Gastroesophageal sphincter (tissue), 3 donors: ENCODE measurements at regions not wholly inside any gene's neighbourhood (a gene's known extent, or its start where the extent isn't known, plus 50 kb on each side); places are given as distances from the start of the nearest gene placed in this dataset.

Experiments used
- EP300 ChIP-seq: sonication (generic); formaldehyde crosslinking; IDR thresholded peaks from one replicate; pipeline ENCODE4 v1.6.1; 2017; ENCODE audit warnings: antibody characterized with exemption, mild to moderate bottlenecking
- POLR2A ChIP-seq, 2 donors: fragments of 450-650 bp; IDR thresholded peaks; one replicate each; pipeline ENCODE4 v1.6.1; 2017; ENCODE audit warnings: antibody characterized with exemption in 2 of 2, mild to moderate bottlenecking in 2 of 2, moderate library complexity in 1 of 2
- POLR2AphosphoS5 ChIP-seq: sonication (generic); formaldehyde crosslinking; IDR thresholded peaks from one replicate; pipeline ENCODE4 v1.6.1; 2017; ENCODE audit warnings: antibody characterized with exemption
- TF ChIP-seq, protein P1 (sequence below), 4 experiments: fragments of 200-600 bp in 2 of 4; fragments of 450-650 bp in 2 of 4; sonication (generic) in 1 of 4; IDR thresholded peaks; one replicate each; pipeline ENCODE4 v1.5.1; 2017 to 2019; ENCODE audit warnings: antibody characterized with exemption in 4 of 4, mild to moderate bottlenecking in 2 of 4, moderate library complexity in 2 of 4

DNA sequence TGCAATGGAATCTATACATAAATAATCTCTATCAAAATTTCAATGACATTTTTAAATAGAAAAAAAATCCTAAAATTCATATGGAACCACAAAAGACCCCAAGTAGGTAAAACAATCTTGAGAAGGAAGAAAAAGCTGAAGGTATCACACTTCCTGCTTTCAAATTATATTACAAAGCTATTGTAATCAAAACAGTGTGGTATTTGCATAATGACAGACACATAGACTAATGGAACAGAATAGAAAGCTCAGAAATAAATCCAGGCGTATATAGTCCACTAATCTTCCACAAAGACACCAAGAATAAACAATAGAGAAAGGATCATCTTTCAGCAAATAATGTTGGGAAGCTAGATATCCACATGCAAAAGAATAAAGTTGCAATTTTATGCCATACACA lies 699.8 kb upstream of the ID2 start:
- TF ChIP-seq, protein P1, sequence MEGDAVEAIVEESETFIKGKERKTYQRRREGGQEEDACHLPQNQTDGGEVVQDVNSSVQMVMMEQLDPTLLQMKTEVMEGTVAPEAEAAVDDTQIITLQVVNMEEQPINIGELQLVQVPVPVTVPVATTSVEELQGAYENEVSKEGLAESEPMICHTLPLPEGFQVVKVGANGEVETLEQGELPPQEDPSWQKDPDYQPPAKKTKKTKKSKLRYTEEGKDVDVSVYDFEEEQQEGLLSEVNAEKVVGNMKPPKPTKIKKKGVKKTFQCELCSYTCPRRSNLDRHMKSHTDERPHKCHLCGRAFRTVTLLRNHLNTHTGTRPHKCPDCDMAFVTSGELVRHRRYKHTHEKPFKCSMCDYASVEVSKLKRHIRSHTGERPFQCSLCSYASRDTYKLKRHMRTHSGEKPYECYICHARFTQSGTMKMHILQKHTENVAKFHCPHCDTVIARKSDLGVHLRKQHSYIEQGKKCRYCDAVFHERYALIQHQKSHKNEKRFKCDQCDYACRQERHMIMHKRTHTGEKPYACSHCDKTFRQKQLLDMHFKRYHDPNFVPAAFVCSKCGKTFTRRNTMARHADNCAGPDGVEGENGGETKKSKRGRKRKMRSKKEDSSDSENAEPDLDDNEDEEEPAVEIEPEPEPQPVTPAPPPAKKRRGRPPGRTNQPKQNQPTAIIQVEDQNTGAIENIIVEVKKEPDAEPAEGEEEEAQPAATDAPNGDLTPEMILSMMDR (IDR thresholded peaks at IDR 0.05) = no peak
- TF ChIP-seq POLR2AphosphoS5 (no peak), POLR2A (IDR thresholded peaks at IDR 0.05) (no peak), EP300 (no peak)
